Peyer's patch (tissue), 4 donors: ENCODE measurements at regions not wholly inside any gene's neighbourhood (a gene's known extent, or its start where the extent isn't known, plus 50 kb on each side); places are given as distances from the start of the nearest gene placed in this dataset.

Experiments
- POLR2A ChIP-seq, 2 donors: fragments of 450-650 bp; IDR thresholded peaks; one replicate each; pipeline ENCODE4 v1.5.1; 2017; ENCODE audit warnings: antibody characterized with exemption in 2 of 2, mild to moderate bottlenecking in 2 of 2, moderate library complexity in 2 of 2
- TF ChIP-seq, protein P1 (sequence below), 6 experiments: fragments of 450-650 bp in 4 of 6; fragments of 200-600 bp in 2 of 6; sonication (generic) in 1 of 6; IDR thresholded peaks; one replicate each; pipeline ENCODE4 v1.5.1; 2017 to 2019; ENCODE audit warnings: antibody characterized with exemption in 6 of 6, mild to moderate bottlenecking in 3 of 6, moderate library complexity in 1 of 6

DNA sequence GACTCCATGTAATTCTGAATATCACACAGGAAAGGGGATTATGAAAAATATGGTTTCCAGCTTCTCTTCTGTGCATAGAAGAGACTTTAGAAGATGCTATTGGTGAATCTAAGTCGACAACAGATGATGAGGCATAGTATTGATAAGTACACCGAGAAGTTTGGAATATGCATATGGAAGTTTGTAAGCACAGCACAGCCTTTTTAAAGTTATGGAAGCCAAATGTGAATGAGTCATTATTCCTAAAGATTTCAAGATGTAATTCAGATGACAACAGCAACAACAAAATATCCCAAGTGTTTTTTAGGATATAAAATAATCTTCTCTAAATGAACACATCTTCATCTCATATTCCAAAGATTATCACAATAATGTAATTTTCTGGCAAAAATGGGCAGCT, 1723.3 kb downstream of the EFNA5 start:
- TF ChIP-seq, protein P1, sequence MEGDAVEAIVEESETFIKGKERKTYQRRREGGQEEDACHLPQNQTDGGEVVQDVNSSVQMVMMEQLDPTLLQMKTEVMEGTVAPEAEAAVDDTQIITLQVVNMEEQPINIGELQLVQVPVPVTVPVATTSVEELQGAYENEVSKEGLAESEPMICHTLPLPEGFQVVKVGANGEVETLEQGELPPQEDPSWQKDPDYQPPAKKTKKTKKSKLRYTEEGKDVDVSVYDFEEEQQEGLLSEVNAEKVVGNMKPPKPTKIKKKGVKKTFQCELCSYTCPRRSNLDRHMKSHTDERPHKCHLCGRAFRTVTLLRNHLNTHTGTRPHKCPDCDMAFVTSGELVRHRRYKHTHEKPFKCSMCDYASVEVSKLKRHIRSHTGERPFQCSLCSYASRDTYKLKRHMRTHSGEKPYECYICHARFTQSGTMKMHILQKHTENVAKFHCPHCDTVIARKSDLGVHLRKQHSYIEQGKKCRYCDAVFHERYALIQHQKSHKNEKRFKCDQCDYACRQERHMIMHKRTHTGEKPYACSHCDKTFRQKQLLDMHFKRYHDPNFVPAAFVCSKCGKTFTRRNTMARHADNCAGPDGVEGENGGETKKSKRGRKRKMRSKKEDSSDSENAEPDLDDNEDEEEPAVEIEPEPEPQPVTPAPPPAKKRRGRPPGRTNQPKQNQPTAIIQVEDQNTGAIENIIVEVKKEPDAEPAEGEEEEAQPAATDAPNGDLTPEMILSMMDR (IDR thresholded peaks at IDR 0.05), result no peak
- no peak for TF ChIP-seq POLR2A (IDR thresholded peaks at IDR 0.05)
